Glutamatergic neuron (in vitro differentiated cells): ENCODE measurements at regions not wholly inside any gene's neighbourhood (a gene's known extent, or its start where the extent isn't known, plus 50 kb on each side); places are given as distances from the start of the nearest gene placed in this dataset.
A peak's percentile ranks its signal among the peaks of the same experiment; 100 is the strongest.

ENCODE experiments used
- DNase-seq: peaks from one replicate; pipeline ENCODE4 v3.0.0; 2022
- H3K27ac Mint-ChIP-seq: one replicate; pipeline ENCODE4 v1.8.0; 2020; ENCODE audit warnings: mild to moderate bottlenecking, mixed read lengths, inconsistent platforms; ENCODE audit not compliant: unreplicated experiment
- H3K27me3 Mint-ChIP-seq: one replicate; pipeline ENCODE4 v1.8.0; 2020; ENCODE audit warnings: mild to moderate bottlenecking, moderate library complexity, mixed read lengths, inconsistent platforms; ENCODE audit not compliant: unreplicated experiment
- H3K36me3 Mint-ChIP-seq: one replicate; pipeline ENCODE4 v1.8.0; 2020; ENCODE audit warnings: mild to moderate bottlenecking, mixed read lengths, inconsistent platforms; ENCODE audit not compliant: unreplicated experiment
- H3K4me1 Mint-ChIP-seq: one replicate; pipeline ENCODE4 v1.8.0; 2020; ENCODE audit warnings: mild to moderate bottlenecking, low read depth, mixed read lengths, inconsistent platforms; ENCODE audit not compliant: unreplicated experiment
- H3K4me3 Mint-ChIP-seq: one replicate; pipeline ENCODE4 v1.8.0; 2020; ENCODE audit warnings: mild to moderate bottlenecking, mixed read lengths, inconsistent platforms; ENCODE audit not compliant: unreplicated experiment
- H3K9me3 Mint-ChIP-seq: one replicate; pipeline ENCODE4 v1.8.0; 2020; ENCODE audit warnings: mild to moderate bottlenecking, moderate library complexity, mixed read lengths, inconsistent platforms; ENCODE audit not compliant: unreplicated experiment
- CTCF ChIP-seq: fragments of 200-600 bp; sonication (generic); IDR thresholded peaks from one replicate; pipeline ENCODE4 v1.5.0; 2021; ENCODE audit not compliant: partially characterized antibody, unreplicated experiment

GRCh38 chr12:131617596-131618302 is 93.1 kb upstream of the SFSWAP start:
- Mint-ChIP-seq H3K9me3 (peaks cover 4% of the 10 kb centered on the region), H3K4me1 (peaks cover 12% of the 10 kb centered on the region), H3K27ac (no peak overlapping the region), H3K27me3 (peaks cover 10% of the 10 kb centered on the region), H3K4me3 (no peak overlapping the region), H3K36me3 (no peaks in the 10 kb centered on the region)
- TF ChIP-seq CTCF, result no peak
- DNase-seq, result no peak

GRCh38 chr12:131618303-131618658 is 92.6 kb upstream of the SFSWAP start:
- Mint-ChIP-seq H3K4me1 (peaks cover 12% of the 10 kb centered on the region), H3K36me3 (no peaks in the 10 kb centered on the region), H3K4me3 (no peak overlapping the region), H3K27me3 (peaks cover 8% of the 10 kb centered on the region), H3K27ac (no peak overlapping the region), H3K9me3 (peaks cover 4% of the 10 kb centered on the region)
- no peak for TF ChIP-seq CTCF
- DNase-seq, result no peak

- DNase-seq, result no peak
- Mint-ChIP-seq H3K27me3 (peaks cover 8% of the 10 kb centered on the region), H3K9me3 (peaks cover 4% of the 10 kb centered on the region), H3K4me3 (peak overlapping the region; percentile 64), H3K36me3 (no peaks in the 10 kb centered on the region), H3K4me1 (peaks cover 12% of the 10 kb centered on the region), H3K27ac (no peak overlapping the region)
- no peak for TF ChIP-seq CTCF
Measured at GRCh38 chr12:131618701-131619100, 92.2 kb upstream of the SFSWAP start.

- no peak for DNase-seq
- Mint-ChIP-seq H3K36me3 (no peaks in the 10 kb centered on the region), H3K27me3 (peaks cover 8% of the 10 kb centered on the region), H3K27ac (no peak overlapping the region), H3K4me1 (peaks cover 12% of the 10 kb centered on the region), H3K4me3 (peak overlapping the region; percentile 64), H3K9me3 (peaks cover 4% of the 10 kb centered on the region)
- no peak for TF ChIP-seq CTCF
Measured at GRCh38 chr12:131619106-131619642, 91.7 kb upstream of the SFSWAP start.

- H3K27me3 Mint-ChIP-seq, result peaks cover 8% of the 10 kb centered on the region
- no peak overlapping the region for H3K27ac Mint-ChIP-seq
- peaks cover 15% of the 10 kb centered on the region for H3K4me1 Mint-ChIP-seq
- H3K9me3 Mint-ChIP-seq, result peaks cover 7% of the 10 kb centered on the region
- no peak for TF ChIP-seq CTCF
- no peaks in the 10 kb centered on the region for H3K36me3 Mint-ChIP-seq
- H3K4me3 Mint-ChIP-seq, result no peak overlapping the region
- no peak for DNase-seq
Measured at GRCh38 chr12:131619736-131620506, 91.0 kb upstream of the SFSWAP start.
